Endothelial cell of umbilical vein (primary cell): ENCODE measurements at regions not wholly inside any gene's neighbourhood (a gene's known extent, or its start where the extent isn't known, plus 50 kb on each side); places are given as distances from the start of the nearest gene placed in this dataset.

ENCODE experiments used
- BruUV-seq: library from RNA; stranded (reverse); fragments of 400-500 nt; replicated peaks from 2 replicates; lab custom pipeline; 2021; lab: Mats Ljungman, UMichigan
- CTCF ChIA-PET: fragments of 300-600, 350-600 bp; sonication (Branson Sonifier 250); formaldehyde crosslinking; loops from one replicate; lab custom pipeline; 2021; ENCODE audit warnings: antibody characterized with exemption, inconsistent platforms; lab: Charles Lee
- POLR2A ChIA-PET: fragments of 300-600, 350-600 bp; sonication (Branson Sonifier 250); formaldehyde crosslinking; loops from one replicate; lab custom pipeline; 2021; ENCODE audit warnings: antibody characterized with exemption, inconsistent platforms; lab: Charles Lee
- DNase-seq: peaks from one replicate; pipeline ENCODE4 v3.0.0-alpha.2; 2011; ENCODE audit warnings: low read depth, low spot score
- FAIRE-seq: peaks from 2 replicates; lab custom pipeline; 2011; peaks lifted over from hg19 to GRCh38; lab: Jason Lieb, UNC
- H2AFZ ChIP-seq: 2 replicates; pipeline ENCODE4 v1.6.0; 2012; ENCODE audit warnings: low read depth, low read length, control low read depth, inconsistent platforms
- H3K27ac ChIP-seq: 2 replicates; pipeline ENCODE4 v1.5.1; 2011; ENCODE audit warnings: low read depth, mild to moderate bottlenecking, control low read depth, low read length, moderate library complexity; ENCODE audit not compliant: insufficient read depth
- H3K27me3 ChIP-seq, 2 experiments: 2 replicates each; pipeline versions ENCODE4 v1.6.0 to v1.6.1; 2011; ENCODE audit warnings: low read length in 2 of 2, mixed read lengths in 1 of 2; ENCODE audit not compliant: control insufficient read depth in 2 of 2, insufficient read depth in 2 of 2
- H3K36me3 ChIP-seq, 2 experiments: 2 replicates in 1 of 2; 3 replicates in 1 of 2; pipeline ENCODE4 v1.5.1; 2011; ENCODE audit warnings: low read length in 2 of 2, mild to moderate bottlenecking in 1 of 2, moderate library complexity in 1 of 2; ENCODE audit not compliant: control insufficient read depth in 2 of 2, insufficient read depth in 2 of 2; ENCODE audit errors: extremely low read depth in 1 of 2
- H3K4me1 ChIP-seq: 3 replicates; pipeline ENCODE4 v1.5.1; 2011; ENCODE audit warnings: mild to moderate bottlenecking, low read length; ENCODE audit not compliant: control insufficient read depth, insufficient read depth; ENCODE audit errors: extremely low read depth
- H3K4me2 ChIP-seq: 2 replicates; pipeline ENCODE4 v1.6.1; 2011; ENCODE audit warnings: low read length, control low read depth, mixed read lengths; ENCODE audit not compliant: insufficient read depth
- H3K4me3 ChIP-seq, 3 experiments: fragments of 200-600 bp in 1 of 3; sonication (generic), shearing (Covaris generic) in 1 of 3; replicated peaks in 1 of 3; 2 replicates each; pipeline ENCODE4 v1.5.1; 2011 to 2016; ENCODE audit warnings: control low read depth in 3 of 3, low read length in 3 of 3, mild to moderate bottlenecking in 2 of 3, inconsistent platforms in 1 of 3, low read depth in 1 of 3, moderate library complexity in 1 of 3; ENCODE audit not compliant: insufficient read depth in 1 of 3
- H3K79me2 ChIP-seq: 2 replicates; pipeline ENCODE4 v1.6.0; 2012; ENCODE audit warnings: low read length, inconsistent platforms; ENCODE audit not compliant: control insufficient read depth, insufficient read depth
- H3K9ac ChIP-seq: replicated peaks from 2 replicates; pipeline ENCODE3; 2011; ENCODE audit warnings: low read length, control low read depth; ENCODE audit not compliant: insufficient read depth; ENCODE audit errors: extremely low read depth
- H3K9me1 ChIP-seq: replicated peaks from 3 replicates; pipeline ENCODE4 v1.6.0; 2011; ENCODE audit warnings: mild to moderate bottlenecking, low read length; ENCODE audit not compliant: control insufficient read depth, insufficient read depth; ENCODE audit errors: extremely low read depth
- H3K9me3 ChIP-seq: replicated peaks from 2 replicates; pipeline ENCODE4 v1.5.1; 2012; ENCODE audit warnings: low read length, inconsistent platforms; ENCODE audit not compliant: control insufficient read depth, insufficient read depth
- H4K20me1 ChIP-seq: replicated peaks from 2 replicates; pipeline ENCODE3; 2011; ENCODE audit warnings: mild to moderate bottlenecking, low read length; ENCODE audit not compliant: control insufficient read depth, insufficient read depth; ENCODE audit errors: extremely low read depth
- EZH2 ChIP-seq: IDR thresholded peaks from 2 replicates; pipeline ENCODE4 v1.6.1; 2012; ENCODE audit warnings: borderline replicate concordance, low read depth, mild to moderate bottlenecking, moderate library complexity, low read length, inconsistent platforms; ENCODE audit not compliant: severe bottlenecking
- FOS ChIP-seq: IDR thresholded peaks from 2 replicates; pipeline ENCODE4 v1.6.1; 2011; ENCODE audit warnings: mild to moderate bottlenecking, low read length, moderate library complexity, borderline replicate concordance; ENCODE audit not compliant: insufficient read depth
- GATA2 ChIP-seq: IDR thresholded peaks from 2 replicates; pipeline ENCODE4 v1.7.0; 2011; ENCODE audit warnings: low read depth, mild to moderate bottlenecking, moderate library complexity, mixed read lengths, low read length; ENCODE audit not compliant: insufficient read length, insufficient read depth
- JUN ChIP-seq: IDR thresholded peaks from 2 replicates; pipeline ENCODE4 v1.6.1; 2011; ENCODE audit warnings: borderline replicate concordance, low read depth; ENCODE audit not compliant: insufficient read length, insufficient read depth
- MAX ChIP-seq: IDR thresholded peaks from 2 replicates; pipeline ENCODE4 v1.6.1; 2011; ENCODE audit not compliant: insufficient read depth, insufficient read length
- MYC ChIP-seq: IDR thresholded peaks from one replicate; pipeline ENCODE4 v1.6.1; 2011; ENCODE audit warnings: mild to moderate bottlenecking, low read depth, low read length
- POLR2A ChIP-seq: IDR thresholded peaks from 2 replicates; pipeline ENCODE4 v1.6.1; 2012; ENCODE audit warnings: low read depth, mild to moderate bottlenecking, control low read depth, low read length
- POLR2AphosphoS5 ChIP-seq: IDR thresholded peaks from 2 replicates; pipeline ENCODE4 v1.6.1; 2012; ENCODE audit warnings: low read depth, mild to moderate bottlenecking, control low read depth, low read length, moderate library complexity; ENCODE audit not compliant: insufficient read depth
- dilution Hi-C: fragments of 300-500 bp; cut with MboI; formaldehyde crosslinking; loops from one replicate; pipeline ENCODE4 v1.15.0; 2019; ENCODE audit warnings: low sequenced_read_pairs; ENCODE audit not compliant: extremely low pct_ligation_motif_present
- intact Hi-C: fragments of 100-400 bp; cut with micrococcal nuclease; formaldehyde crosslinking; loops from one replicate; pipeline ENCODE4 v1.10.0; 2022
- TF ChIP-seq, protein P1 (sequence below), 2 donors: IDR thresholded peaks; 1 replicate in 1 of 2; 2 replicates in 1 of 2; pipeline ENCODE4 v1.5.1; 2011; ENCODE audit warnings: low read length in 2 of 2, mild to moderate bottlenecking in 2 of 2, moderate library complexity in 2 of 2, control low read depth in 1 of 2, inconsistent platforms in 1 of 2, low read depth in 1 of 2; ENCODE audit not compliant: insufficient read depth in 1 of 2; ENCODE audit errors: extremely low read depth in 1 of 2

DNA sequence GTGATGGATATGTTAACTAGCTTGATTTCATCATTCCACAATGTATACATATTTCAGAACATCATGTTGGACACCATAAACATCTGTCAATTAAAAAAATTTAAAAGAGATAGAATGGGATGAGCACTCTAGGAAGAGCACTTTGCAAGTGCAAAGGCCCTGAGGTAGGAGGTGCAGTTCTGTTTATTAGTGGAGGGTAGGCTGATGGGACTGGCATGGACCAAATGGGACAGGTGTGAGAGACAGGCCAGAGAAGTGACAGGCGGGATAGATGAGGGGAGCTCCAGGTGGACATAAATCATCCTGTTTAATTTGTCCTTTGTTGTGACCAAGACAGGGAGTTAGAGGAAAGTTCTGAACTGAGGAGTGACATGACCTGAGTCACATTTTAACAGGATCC, 477.9 kb downstream of the TSN start:
- Histone ChIP-seq H3K9ac (no peak overlapping the region), H2AFZ (no peak overlapping the region), H3K4me2 (no peak overlapping the region), H3K4me1 (no peaks in the 10 kb centered on the region), H3K9me1 (no peaks in the 10 kb centered on the region), H3K27me3 (no peaks in the 10 kb centered on the region), H3K4me3 (no peak overlapping the region), H3K36me3 (no peaks in the 10 kb centered on the region), H3K9me3 (no peaks in the 10 kb centered on the region), H3K79me2 (no peaks in the 10 kb centered on the region), H3K27ac (no peak overlapping the region), H4K20me1 (no peaks in the 10 kb centered on the region)
- ChIA-PET CTCF (interaction anchor here (1.0 kb wide), 1 partner anchor 21 kb away, joined by 3 read pairs; no protein-coding TSS in a partner anchor), POLR2A (no interaction called here)
- dilution Hi-C loops (no loop called here), intact Hi-C loops (no loop called here)
- TF ChIP-seq EZH2 (no peak), POLR2A (no peak), POLR2AphosphoS5 (no peak), FOS (no peak), MYC (no peak), GATA2 (no peak), MAX (no peak), JUN (no peak)
- TF ChIP-seq, protein P1, sequence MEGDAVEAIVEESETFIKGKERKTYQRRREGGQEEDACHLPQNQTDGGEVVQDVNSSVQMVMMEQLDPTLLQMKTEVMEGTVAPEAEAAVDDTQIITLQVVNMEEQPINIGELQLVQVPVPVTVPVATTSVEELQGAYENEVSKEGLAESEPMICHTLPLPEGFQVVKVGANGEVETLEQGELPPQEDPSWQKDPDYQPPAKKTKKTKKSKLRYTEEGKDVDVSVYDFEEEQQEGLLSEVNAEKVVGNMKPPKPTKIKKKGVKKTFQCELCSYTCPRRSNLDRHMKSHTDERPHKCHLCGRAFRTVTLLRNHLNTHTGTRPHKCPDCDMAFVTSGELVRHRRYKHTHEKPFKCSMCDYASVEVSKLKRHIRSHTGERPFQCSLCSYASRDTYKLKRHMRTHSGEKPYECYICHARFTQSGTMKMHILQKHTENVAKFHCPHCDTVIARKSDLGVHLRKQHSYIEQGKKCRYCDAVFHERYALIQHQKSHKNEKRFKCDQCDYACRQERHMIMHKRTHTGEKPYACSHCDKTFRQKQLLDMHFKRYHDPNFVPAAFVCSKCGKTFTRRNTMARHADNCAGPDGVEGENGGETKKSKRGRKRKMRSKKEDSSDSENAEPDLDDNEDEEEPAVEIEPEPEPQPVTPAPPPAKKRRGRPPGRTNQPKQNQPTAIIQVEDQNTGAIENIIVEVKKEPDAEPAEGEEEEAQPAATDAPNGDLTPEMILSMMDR (IDR thresholded peaks at IDR 0.05; ENCODE audit: extremely low read depth in 1 of 2, insufficient read depth in 1 of 2, low read depth in 1 of 2, low read length in 2 of 2) = no peak
- FAIRE-seq (no peak), DNase-seq (no peak)
- no TSS peak for BruUV-seq
